SK-N-SH treated with all-trans-retinoic acid at 6 μM for 48 hours (cell line): ENCODE measurements at regions not wholly inside any gene's neighbourhood (a gene's known extent, or its start where the extent isn't known, plus 50 kb on each side); places are given as distances from the start of the nearest gene placed in this dataset.
"Not testable (repeated sequence)": the region's sequence is repeated elsewhere in the genome, so short reads cannot be mapped to it uniquely, and the experiment has no call there.

ENCODE experiments used
- ATAC-seq: fragments of 200-7000 bp; cut with Tn5 transposase; 3 replicates; pipeline ENCODE4 v1.9.1; 2020; ENCODE audit warnings: mild to moderate bottlenecking, moderate library complexity

DNA sequence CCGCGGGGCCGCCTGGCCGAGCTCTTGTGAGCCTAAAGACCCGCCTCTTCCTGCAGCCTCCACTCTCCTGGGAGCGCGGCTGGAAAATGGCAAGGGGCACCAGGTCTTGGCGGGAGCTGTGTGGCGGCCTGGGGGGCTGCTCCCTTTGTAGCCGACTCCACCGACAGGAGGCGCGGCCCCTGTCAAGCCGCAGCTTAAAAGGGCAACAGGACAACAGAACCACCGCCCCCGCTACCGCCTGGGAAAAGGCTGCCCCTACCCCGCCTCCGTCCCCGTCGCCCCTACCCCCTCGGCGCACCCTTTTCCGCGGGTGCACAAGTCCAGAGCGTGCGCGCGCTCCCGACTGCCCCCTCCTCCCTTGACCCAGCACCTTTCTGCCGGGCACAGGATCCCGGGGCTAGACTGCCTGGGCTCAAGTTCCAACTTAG is 60.3 kb downstream of the GOLGA8K start:
- peak; percentile 65 for ATAC-seq

DNA sequence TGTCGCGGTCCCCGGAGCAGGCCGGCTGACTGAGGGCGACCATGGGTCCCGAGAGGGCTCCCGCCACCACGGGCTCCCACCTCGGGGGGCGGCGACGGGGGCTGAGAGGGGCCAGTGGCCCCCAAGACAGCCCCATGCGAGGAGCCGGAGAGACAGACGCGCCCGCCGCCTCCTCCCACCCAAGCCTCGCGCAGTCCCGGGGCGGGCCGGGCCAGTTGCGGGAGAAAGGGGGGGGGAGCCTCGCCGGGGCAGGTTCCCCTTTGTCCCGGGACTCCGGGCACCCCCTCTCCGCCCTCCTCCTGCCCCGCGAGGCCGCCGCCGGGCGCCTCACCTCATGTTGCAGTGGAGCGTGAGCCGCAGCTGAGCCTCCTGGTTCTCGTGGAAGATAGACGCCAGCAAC is 60.8 kb downstream of the GOLGA8K start:
- ATAC-seq = peak; percentile 52

DNA sequence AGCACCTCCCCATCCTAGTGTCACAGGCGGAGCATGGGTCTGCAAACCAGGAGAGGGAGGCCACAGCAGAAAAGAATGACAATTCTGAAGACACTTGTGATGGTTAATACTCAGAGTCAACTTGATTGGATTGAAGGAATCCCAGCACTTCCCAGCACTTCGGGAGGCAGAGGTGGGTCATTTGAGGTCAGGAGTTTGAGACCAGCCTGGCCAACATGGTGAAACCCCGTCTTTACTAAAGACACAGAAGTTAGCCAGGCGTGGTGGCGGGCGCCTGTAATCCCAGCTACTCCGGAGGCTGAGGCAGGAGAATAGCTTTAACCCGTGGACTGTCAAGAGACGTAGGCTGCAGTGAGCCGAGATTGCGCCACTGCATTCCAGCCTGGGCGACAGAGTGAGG is 61.6 kb downstream of the GOLGA8K start:
- peak; percentile 26 for ATAC-seq

DNA sequence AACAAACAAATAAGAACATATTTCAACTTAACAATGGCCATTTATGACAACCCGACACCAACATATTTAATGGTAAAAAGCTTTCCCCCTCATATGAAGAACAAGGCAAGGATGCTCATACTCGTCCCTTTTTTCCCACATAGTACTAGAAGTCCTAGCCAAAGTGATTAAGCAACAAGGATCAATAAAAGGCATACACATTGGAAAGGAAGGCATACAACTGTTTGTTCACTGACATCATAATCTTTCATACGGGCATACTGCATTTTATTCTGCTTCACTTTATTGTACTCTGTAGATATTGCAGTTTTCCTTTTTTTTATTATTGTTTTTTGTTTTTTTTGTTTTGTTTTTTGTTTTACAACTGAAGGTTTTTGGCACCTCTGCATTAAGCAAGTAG is 66.3 kb downstream of the GOLGA8K start:
- not testable (repeated sequence) for ATAC-seq

DNA sequence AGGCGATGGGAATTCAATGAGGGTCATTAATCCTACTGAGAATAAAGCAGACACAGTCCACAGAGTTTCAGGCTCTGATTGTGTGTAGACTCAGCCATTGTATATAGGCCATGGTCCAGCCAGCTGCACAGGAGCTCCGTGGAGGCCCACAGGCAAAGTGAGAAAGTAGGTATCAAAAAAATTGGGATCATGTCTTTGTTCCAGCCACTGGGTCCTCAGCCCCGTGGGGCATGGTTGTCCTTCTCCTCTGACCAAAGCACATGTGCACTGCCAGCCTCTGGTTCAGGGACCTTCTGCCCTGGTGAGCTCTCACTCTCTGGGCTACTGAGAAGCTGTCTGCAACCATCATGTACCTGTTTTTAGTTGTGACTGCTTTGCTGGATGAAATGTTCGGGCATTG is 79.7 kb downstream of the GOLGA8K start:
- not testable (repeated sequence) for ATAC-seq

DNA sequence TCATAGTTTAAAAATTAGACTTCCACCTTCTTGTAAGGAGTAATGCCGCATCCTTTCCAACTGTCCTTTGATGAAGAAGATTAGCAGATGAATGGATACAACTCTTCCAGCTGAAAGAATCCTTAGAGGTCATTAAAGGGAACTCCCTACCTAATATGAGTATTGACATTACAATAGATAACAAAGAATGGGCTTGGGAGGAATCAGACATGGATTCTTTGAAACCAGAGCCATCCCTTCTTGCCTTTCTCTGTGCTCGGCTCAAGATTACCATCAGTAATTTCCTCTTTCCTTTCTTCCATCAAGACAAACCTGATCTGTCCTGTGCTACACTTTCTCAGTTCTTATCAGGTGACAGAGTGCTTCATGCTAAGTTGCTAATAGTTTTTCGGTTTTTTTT is 83.8 kb downstream of the GOLGA8K start:
- ATAC-seq = not testable (repeated sequence)

DNA sequence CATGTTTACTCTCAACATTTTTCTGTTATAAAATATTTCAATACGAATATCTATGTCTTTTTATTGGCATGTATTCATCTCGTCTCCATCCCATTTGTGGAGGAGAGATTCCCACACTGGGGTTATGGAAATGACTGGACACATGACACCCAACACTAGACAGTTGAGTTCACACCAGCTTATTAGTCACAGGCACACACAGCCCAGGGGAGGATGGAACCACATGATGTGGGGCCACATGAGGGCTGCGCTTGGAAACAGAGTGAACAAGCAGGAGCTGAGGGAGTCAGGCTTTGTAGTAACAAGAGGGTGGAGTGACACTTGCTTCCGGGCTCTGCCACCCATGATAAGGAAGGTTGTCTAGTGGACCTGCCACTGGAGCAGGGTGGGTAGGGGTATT is 86.6 kb downstream of the GOLGA8K start:
- ATAC-seq = not testable (repeated sequence)

DNA sequence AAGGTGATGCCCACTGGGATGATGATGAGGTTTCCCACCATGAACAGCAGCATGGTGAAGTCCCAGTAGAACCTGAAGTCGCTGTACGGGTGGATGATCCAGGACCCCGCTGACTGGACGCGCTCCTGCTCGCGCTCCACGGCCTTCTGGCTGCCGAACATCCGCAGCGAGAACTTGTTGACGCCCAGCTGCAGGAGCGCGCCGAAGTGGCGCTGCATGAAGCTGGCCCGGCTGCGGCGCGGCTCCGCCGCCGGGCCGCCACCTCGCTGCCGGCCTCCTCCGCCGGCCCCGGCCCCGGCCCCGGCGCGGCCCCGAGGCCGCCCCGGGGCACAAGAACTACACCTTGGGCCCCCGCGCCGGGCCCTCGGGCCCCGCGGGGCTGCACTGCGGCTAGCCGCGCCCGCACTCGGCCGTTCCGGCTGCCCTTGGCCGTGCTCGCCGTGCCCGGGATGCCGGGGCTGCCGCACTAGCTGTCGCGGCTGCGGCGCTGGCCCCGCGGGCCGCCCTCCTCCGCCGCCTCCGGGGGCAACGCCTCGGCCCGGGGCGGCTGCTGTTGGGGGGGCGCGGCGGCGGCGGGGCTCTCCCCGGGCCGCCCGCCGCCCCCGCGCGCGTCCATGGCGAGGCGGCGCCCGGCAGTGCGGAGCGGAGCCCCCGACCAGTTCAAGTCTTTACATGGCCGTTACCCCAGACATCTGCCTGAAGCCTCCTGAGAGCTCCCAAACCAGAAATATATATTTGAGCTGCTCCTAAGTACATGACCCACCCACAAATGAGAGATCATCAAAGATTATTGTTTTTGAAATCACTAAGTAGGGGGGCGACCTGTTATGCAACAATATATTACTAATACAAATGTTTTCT is 87.8 kb downstream of the GOLGA8K start:
- 0 out of 3 replicates have a peak, but pooled peaks have one; percentile 37 for ATAC-seq

DNA sequence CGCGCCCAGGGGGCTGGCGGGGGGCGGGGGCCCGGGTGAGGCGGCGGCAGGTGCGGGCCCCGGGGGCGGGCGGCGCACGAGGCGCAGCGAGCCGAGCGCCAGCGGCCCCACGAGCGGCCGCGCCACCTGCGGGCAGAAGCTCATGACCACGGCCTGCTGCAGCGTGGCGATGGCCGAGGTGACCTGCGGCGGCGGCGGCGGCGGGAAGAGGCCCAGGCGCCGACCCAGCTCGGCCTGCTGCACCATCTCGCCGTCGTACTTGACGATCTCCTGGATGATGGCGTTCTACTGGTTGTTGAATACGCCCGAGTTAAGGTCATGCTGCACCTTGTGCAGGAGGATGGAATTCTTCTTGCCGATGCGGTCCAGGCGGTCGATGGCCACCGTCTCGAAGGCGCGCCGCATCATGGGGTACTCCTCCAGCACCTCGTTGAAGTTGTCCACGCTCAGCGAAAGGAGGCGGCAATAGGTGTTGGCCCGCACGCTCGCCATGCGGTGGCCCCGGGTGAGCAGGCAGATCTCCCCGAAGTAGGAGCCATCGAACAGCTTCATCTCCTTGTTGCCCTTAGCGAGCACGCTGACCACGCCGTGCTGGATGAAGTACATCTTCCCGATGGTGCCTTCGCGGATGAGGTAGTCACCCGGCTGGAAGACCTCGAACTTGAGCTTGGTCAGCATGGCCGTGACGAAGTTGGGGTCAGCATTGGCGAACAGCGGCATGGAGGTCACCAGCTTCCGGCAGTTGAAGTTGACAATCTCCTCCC is 89.5 kb downstream of the GOLGA8K start:
- ATAC-seq = not testable (repeated sequence)

DNA sequence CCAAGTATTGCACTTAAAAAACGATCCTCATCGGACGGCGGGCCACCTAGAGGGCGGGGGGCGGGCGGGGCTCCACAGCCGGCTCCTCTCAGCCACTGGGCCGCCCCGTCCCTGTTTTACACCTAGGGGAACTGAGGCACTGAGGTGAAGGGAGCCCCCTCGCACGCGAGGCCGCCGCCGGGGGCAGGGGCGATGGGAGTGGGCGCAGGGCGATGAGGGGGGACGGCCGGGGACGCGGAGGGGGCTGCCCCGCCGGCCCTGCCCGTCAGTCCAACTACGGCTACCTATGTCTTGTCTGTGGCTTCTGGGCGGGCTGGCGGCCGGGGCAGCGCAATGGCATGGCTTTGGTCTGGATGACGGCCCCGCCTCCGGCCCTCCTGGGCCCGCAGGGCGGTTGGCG is 90.4 kb downstream of the GOLGA8K start:
- ATAC-seq = not testable (repeated sequence)

DNA sequence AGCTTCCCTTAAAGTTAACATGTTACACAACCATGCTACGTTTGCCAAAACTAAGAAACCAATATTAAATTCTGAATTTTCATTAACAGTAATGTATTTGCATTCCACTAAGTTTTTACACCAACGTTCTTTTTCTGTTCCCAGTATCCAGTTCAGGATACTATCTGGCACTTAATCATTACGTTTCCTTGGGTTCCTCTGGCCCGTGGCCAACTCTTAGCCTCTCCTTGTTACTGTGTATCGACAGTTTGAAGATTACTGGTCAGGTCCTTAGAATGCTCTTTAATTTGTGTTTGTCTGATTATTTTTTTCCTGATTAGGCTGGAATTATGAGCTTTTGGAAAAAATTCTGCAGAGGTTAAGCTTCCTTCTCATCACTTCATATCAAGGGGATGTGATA is 95.5 kb downstream of the GOLGA8K start:
- not testable (repeated sequence) for ATAC-seq

DNA sequence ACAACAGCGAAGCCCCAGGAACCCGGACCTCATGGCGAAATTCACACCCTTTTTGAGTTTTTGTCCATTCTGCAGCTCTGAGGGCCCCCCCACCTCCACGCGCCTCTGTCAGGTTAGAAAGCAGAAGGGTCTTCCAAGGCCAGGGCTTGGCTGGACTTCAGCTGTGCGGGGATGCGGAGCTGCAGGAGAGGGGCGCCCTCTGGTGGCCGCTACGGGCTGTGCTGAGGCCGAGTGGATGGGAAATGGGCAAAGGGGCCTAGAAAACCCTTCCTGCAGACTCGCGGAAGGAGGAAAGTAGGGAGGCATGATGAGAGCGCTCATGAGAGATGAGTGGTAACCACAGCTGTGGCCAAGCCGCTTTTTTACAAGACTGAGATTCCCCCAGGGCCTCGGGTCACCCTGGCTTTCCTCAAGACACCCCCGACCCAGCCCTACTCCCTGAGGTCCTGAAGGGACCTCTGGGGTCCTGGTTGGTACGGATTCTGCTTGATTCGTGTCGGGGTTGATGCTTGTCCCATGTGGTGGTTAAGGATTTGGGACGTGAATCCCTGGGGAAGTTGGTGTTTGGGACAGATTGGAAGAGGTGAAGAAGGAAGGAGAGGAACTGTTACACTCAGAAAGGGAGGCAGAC is 126.8 kb downstream of the GOLGA8K start:
- peak; percentile 96 for ATAC-seq

DNA sequence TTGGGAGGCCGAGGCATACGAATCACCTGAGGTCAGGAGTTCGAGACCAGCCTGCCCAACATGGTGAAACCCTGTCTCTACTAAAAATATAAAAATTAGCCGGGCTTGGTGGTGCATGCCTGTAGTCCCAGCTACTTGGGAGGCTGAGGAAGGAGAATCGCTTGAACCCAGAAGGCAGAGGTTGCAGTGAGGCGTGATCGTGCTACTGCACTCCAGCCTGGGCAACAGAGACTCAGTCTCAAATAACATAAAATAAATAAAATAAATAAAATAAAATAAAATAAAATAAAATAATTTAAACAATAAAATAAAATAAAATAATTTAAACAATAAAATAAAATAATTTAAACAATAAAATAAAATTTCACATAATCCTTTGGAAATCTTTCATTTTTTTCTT is 149.1 kb downstream of the GOLGA8K start:
- not testable (repeated sequence) for ATAC-seq

DNA sequence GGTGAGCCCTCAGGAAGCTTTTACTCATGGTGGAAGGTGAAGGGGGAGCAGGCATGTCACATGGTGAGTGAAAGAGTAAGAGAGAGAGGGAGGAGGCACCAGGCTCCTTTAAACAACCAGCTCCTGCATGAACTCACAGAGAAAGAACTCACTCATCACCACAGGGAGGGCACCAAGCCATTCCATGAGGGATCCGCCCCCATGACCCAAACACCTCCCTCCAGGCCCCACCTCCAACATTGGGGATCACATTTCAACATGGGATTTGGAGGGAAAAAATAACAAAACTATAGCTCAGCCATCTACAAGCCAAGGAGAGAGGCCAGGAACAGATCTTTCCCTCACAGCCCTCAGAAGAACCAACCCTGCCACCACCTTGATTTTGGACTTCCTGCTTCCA is 153.9 kb downstream of the GOLGA8K start:
- ATAC-seq = not testable (repeated sequence)

DNA sequence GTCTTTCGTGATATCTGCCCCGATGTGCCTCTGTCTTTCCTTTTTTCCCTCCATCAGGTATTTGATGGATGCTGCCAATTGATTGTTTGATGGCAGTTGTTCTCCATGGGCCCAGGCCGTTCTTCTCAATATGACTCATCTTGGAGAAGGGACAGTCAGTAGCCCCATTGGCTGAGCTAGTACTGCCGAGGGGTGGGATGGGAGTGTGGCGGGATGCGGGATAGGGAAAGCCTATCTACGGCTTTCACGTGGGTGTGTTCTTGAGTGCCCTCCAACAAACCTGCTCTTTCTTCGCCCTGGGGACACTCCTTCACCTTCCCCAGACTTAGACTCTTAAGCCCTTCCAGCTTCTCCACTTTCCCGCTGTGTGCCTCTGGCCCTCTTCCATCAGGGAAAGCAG is 159.4 kb downstream of the GOLGA8K start:
- ATAC-seq = not testable (repeated sequence)

DNA sequence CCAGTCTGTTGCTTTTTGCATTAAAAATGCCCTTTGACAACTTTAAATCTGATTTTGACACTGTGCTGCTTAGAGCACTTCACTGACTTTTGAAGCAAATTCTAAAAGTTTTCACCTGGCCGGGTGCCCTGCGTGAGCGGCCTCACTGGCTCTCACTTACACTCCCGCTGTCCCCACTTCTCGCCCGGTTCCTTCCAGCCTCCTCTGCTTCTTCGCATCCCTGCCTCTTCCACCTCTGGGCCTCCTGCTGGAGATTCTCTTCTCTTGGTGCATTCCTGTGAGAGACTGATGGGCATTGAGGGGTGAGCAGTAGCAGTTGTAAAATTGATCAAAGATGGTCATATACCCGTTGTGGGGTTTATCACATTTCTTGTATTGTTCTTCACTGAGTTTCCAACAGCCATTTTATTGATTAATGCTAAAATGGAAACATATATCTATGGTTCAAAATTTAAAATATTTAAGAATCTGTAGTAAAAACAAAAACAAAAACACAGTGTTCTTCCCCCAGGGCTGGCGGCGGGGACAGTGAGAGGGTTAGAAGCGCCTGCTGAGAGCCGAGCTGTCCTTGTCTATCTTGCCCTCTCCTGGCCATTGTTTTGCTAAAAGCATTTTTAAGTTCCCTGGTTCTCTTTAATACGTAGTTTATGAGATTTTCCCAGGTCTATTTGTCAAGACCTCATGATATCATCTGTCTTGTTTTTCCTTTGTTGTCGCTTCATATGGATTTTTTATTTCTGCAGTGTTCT is 160.1 kb downstream of the GOLGA8K start:
- ATAC-seq = not testable (repeated sequence)

DNA sequence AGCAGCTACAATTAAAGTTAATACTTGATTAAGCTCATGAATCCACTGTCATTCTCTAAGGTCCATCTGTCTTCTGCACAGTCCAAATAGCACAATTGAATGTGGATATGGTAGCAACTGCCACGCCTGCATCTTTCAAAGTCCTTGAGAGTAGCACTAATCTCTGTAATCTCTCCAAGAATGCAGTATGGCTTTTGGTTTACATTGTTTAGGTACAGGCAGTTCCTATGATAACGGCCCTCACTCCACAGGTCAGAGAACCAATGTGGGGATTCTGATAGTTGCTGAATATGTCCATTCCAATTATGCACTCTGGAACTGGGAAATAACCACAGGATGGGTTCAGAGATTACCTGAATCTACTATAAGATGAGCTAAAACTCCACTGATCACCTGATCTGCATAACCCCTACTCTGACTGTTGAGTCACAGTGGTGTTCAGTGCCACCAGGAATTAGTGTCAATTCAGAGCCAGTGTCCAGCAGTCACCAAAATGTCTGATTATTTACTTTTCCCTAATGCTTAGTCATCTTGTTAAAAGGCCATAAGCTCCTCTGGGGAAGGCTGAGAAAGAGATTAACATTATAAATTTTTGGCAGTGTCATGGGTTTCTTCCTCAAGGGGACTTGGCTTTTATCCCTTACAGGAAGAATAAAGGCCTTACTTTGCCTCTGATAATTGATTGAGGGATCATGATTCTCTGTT is 175.5 kb downstream of the GOLGA8K start:
- not testable (repeated sequence) for ATAC-seq
